ENCODE measurements at regions not wholly inside any gene's neighbourhood (a gene's known extent, or its start where the extent isn't known, plus 50 kb on each side); places are given as distances from the start of the nearest gene placed in this dataset.

- no peak for TF ChIP-seq ZBTB43 (CRISPR knock-in tag; IDR thresholded peaks at IDR 0.05)
- no peak for TF ChIP-seq CBFB (CRISPR knock-in tag; IDR thresholded peaks at IDR 0.05; ENCODE audit: low read depth)
- TF ChIP-seq E2F4 (CRISPR knock-in tag; IDR thresholded peaks at IDR 0.05; ENCODE audit: borderline replicate concordance, low read depth), result no peak
- no peak for TF ChIP-seq ZNF423 (CRISPR knock-in tag; IDR thresholded peaks at IDR 0.05)
- TF ChIP-seq ZNF121 (CRISPR knock-in tag; IDR thresholded peaks at IDR 0.05), result no peak
- no peak for TF ChIP-seq RORB (CRISPR knock-in tag; IDR thresholded peaks at IDR 0.05)
- no peak for TF ChIP-seq ZNF512 (CRISPR knock-in tag; IDR thresholded peaks at IDR 0.05; ENCODE audit: borderline replicate concordance)
Measured at GRCh38 chr4:144868309-144868708, 222.4 kb downstream of the HHIP start (continued).

- ChIA-PET POLR2A (no interaction called here), CTCF (no interaction called here)
- TF ChIP-seq CREB1 (CRISPR knock-in tag; IDR thresholded peaks at IDR 0.05), result no peak
- no peak for TF ChIP-seq PRDM15 (CRISPR knock-in tag; IDR thresholded peaks at IDR 0.05)
- TF ChIP-seq TEAD4 (CRISPR knock-in tag; IDR thresholded peaks at IDR 0.05), result no peak
- no peak for TF ChIP-seq MAX (CRISPR knock-in tag; IDR thresholded peaks at IDR 0.05)
- no peak for TF ChIP-seq TEAD1 (CRISPR knock-in tag; IDR thresholded peaks at IDR 0.05)
- no peak for TF ChIP-seq ZSCAN18 (CRISPR knock-in tag; IDR thresholded peaks at IDR 0.05)
- no peak for TF ChIP-seq OVOL2 (CRISPR knock-in tag; IDR thresholded peaks at IDR 0.05; ENCODE audit: borderline replicate concordance)
- TF ChIP-seq JUN (CRISPR knock-in tag; IDR thresholded peaks at IDR 0.05), result no peak
- no peak for TF ChIP-seq USF1 (CRISPR knock-in tag; IDR thresholded peaks at IDR 0.05)
- TF ChIP-seq USF2 (CRISPR knock-in tag; IDR thresholded peaks at IDR 0.05), result no peak
- H3K4me1 Mint-ChIP-seq, result no peaks in the 10 kb centered on the region
- ATAC-seq, result no peak
- peaks cover 3% of the 10 kb centered on the region for H3K36me3 Mint-ChIP-seq
- no peak overlapping the region for H3K4me3 Mint-ChIP-seq
- H3K27me3 Mint-ChIP-seq (ENCODE audit: low read depth), result no peaks in the 10 kb centered on the region
- H3K27ac Mint-ChIP-seq, result no peak overlapping the region
- peaks cover 13% of the 10 kb centered on the region for H3K9me3 Mint-ChIP-seq
- DNase-seq (ENCODE audit: low spot score), result no peak
Measured at GRCh38 chr4:144872508-144873225, 225.3 kb downstream of the ANAPC10 start.

All from WTC11 (cell line).